ENCODE measurements at regions not wholly inside any gene's neighbourhood (a gene's known extent, or its start where the extent isn't known, plus 50 kb on each side); places are given as distances from the start of the nearest gene placed in this dataset.

DNA sequence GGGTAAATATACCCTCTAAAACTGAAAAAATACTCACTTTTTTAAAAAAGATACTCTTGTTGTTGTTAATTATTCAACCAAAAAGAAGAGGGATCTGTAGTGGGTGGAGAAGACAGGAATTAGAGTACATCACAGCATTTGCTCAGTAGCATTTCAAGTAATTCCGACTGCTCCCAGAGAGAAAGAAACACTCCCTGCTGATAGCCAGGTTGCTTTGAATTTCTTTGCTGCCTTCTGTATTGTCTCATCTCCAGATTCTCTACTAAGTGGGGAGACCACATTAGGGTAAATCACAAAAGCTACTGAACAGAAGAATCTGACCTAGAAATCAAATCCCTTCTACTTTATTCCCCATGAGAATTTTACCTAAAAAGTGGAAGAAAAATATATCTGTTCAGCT, 661.1 kb downstream of the BRINP3 start:
- H3F3A ChIP-seq (ENCODE audit: insufficient read depth, low read length, poor library complexity, severe bottlenecking), result no peaks in the 10 kb centered on the region
- TF ChIP-seq SMC3 (conservative IDR thresholded peaks at IDR 0.05; ENCODE audit: poor library complexity) (no peak), TAF1 (IDR thresholded peaks at IDR 0.05; ENCODE audit: low read depth) (no peak), EP300 (conservative IDR thresholded peaks at IDR 0.05; ENCODE audit: poor library complexity, severe bottlenecking) (no peak), POLR2AphosphoS5 (IDR thresholded peaks at IDR 0.05) (no peak), EZH2 (IDR thresholded peaks at IDR 0.05; ENCODE audit: borderline replicate concordance, insufficient read depth, low read length, poor library complexity, severe bottlenecking) (no peak), RAD21 (conservative IDR thresholded peaks at IDR 0.05) (no peak), MXI1 (conservative IDR thresholded peaks at IDR 0.05; ENCODE audit: poor library complexity, severe bottlenecking) (no peak)
- TF ChIP-seq, protein P1, sequence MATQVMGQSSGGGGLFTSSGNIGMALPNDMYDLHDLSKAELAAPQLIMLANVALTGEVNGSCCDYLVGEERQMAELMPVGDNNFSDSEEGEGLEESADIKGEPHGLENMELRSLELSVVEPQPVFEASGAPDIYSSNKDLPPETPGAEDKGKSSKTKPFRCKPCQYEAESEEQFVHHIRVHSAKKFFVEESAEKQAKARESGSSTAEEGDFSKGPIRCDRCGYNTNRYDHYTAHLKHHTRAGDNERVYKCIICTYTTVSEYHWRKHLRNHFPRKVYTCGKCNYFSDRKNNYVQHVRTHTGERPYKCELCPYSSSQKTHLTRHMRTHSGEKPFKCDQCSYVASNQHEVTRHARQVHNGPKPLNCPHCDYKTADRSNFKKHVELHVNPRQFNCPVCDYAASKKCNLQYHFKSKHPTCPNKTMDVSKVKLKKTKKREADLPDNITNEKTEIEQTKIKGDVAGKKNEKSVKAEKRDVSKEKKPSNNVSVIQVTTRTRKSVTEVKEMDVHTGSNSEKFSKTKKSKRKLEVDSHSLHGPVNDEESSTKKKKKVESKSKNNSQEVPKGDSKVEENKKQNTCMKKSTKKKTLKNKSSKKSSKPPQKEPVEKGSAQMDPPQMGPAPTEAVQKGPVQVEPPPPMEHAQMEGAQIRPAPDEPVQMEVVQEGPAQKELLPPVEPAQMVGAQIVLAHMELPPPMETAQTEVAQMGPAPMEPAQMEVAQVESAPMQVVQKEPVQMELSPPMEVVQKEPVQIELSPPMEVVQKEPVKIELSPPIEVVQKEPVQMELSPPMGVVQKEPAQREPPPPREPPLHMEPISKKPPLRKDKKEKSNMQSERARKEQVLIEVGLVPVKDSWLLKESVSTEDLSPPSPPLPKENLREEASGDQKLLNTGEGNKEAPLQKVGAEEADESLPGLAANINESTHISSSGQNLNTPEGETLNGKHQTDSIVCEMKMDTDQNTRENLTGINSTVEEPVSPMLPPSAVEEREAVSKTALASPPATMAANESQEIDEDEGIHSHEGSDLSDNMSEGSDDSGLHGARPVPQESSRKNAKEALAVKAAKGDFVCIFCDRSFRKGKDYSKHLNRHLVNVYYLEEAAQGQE (IDR thresholded peaks at IDR 0.05; ENCODE audit: borderline replicate concordance), result no peak
- TF ChIP-seq, protein P2, sequence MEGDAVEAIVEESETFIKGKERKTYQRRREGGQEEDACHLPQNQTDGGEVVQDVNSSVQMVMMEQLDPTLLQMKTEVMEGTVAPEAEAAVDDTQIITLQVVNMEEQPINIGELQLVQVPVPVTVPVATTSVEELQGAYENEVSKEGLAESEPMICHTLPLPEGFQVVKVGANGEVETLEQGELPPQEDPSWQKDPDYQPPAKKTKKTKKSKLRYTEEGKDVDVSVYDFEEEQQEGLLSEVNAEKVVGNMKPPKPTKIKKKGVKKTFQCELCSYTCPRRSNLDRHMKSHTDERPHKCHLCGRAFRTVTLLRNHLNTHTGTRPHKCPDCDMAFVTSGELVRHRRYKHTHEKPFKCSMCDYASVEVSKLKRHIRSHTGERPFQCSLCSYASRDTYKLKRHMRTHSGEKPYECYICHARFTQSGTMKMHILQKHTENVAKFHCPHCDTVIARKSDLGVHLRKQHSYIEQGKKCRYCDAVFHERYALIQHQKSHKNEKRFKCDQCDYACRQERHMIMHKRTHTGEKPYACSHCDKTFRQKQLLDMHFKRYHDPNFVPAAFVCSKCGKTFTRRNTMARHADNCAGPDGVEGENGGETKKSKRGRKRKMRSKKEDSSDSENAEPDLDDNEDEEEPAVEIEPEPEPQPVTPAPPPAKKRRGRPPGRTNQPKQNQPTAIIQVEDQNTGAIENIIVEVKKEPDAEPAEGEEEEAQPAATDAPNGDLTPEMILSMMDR (IDR thresholded peaks at IDR 0.05; ENCODE audit: poor library complexity, severe bottlenecking), result no peak
- no peaks in the 10 kb centered on the region for H3K9me2 ChIP-seq (ENCODE audit: insufficient read depth, low read length)
- H2AFZ ChIP-seq (ENCODE audit: low read depth, low read length), result no peak overlapping the region
- H3K27ac ChIP-seq (ENCODE audit: low read length), result no peak overlapping the region
- H3K4me2 ChIP-seq (ENCODE audit: low read length), result no peak overlapping the region
- no peaks in the 10 kb centered on the region for H4K20me1 ChIP-seq (ENCODE audit: insufficient read depth)
- no peaks in the 10 kb centered on the region for H3K27me3 ChIP-seq (ENCODE audit: insufficient read depth, low read depth, low read length)
- no peak overlapping the region for H3K4me3 ChIP-seq (ENCODE audit: low read length)
- no peaks in the 10 kb centered on the region for H3K36me3 ChIP-seq (ENCODE audit: insufficient read depth, low read length)
- H3K9me3 ChIP-seq (ENCODE audit: low read length), result no peaks in the 10 kb centered on the region
- no peaks in the 10 kb centered on the region for H3K79me2 ChIP-seq (replicated peaks; ENCODE audit: insufficient read depth, low read length)
- no peak overlapping the region for H3K9ac ChIP-seq (ENCODE audit: low read length)

DNA sequence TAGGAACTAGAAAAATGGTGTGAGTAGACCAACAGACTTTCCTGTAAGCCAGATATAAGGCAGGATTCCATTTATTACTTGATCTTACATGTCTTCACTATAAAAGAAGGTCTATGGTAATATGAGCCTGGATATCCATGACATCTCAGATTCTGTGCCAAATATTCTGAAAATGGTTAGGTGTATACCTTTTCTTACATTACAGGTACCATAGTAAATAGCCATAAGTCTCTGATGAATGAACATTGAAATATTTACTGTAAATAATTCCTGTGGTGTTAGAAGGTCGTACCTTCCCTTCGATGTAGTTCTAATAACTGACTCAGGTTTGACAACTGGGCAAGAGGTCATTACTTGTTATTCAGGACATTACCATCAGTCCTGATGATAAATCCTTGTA, 657.9 kb downstream of the BRINP3 start:
- H3K9ac ChIP-seq (ENCODE audit: low read length), result no peak overlapping the region
- no peaks in the 10 kb centered on the region for H3K36me3 ChIP-seq (ENCODE audit: insufficient read depth, low read length)
- H3K4me3 ChIP-seq (ENCODE audit: low read length), result no peak overlapping the region
- no peaks in the 10 kb centered on the region for H3K9me3 ChIP-seq (ENCODE audit: low read length)
- no peak overlapping the region for H3K27ac ChIP-seq (ENCODE audit: low read length)
- no peaks in the 10 kb centered on the region for H3K79me2 ChIP-seq (replicated peaks; ENCODE audit: insufficient read depth, low read length)
- no peaks in the 10 kb centered on the region for H4K20me1 ChIP-seq (ENCODE audit: insufficient read depth)
- H3K9me2 ChIP-seq (ENCODE audit: insufficient read depth, low read length), result no peaks in the 10 kb centered on the region
- no peak overlapping the region for H2AFZ ChIP-seq (ENCODE audit: low read depth, low read length)
- no peaks in the 10 kb centered on the region for H3F3A ChIP-seq (ENCODE audit: insufficient read depth, low read length, poor library complexity, severe bottlenecking)
- TF ChIP-seq SMC3 (conservative IDR thresholded peaks at IDR 0.05; ENCODE audit: poor library complexity) (no peak), RAD21 (conservative IDR thresholded peaks at IDR 0.05) (no peak), EZH2 (IDR thresholded peaks at IDR 0.05; ENCODE audit: borderline replicate concordance, insufficient read depth, low read length, poor library complexity, severe bottlenecking) (no peak), TAF1 (IDR thresholded peaks at IDR 0.05; ENCODE audit: low read depth) (no peak), EP300 (conservative IDR thresholded peaks at IDR 0.05; ENCODE audit: poor library complexity, severe bottlenecking) (no peak)
- TF ChIP-seq, protein P2 (IDR thresholded peaks at IDR 0.05; ENCODE audit: poor library complexity, severe bottlenecking), result no peak
- no peaks in the 10 kb centered on the region for H3K27me3 ChIP-seq (ENCODE audit: insufficient read depth, low read depth, low read length)
- no peak overlapping the region for H3K4me2 ChIP-seq (ENCODE audit: low read length)
